ENCODE measurements at regions not wholly inside any gene's neighbourhood (a gene's known extent, or its start where the extent isn't known, plus 50 kb on each side); places are given as distances from the start of the nearest gene placed in this dataset.

GRCh38 chr1:213397638-213398037 lies 346.6 kb downstream of the RPS6KC1 start:
- BruUV-seq (replicated peaks) = no TSS peak
- WGBS, 2 experiments (ENCODE audit: extremely low coverage in 2 of 2, insufficient read length in 1 of 2) = 83% methylated on average over 3 of the region's 7 CpGs; no CpG with 5 or more reads in 1 of the 2 experiments
- no peak for TF ChIP-seq NFE2L2 (IDR thresholded peaks at IDR 0.05; ENCODE audit: low read depth, low read length)
- TF ChIP-seq, protein P1, sequence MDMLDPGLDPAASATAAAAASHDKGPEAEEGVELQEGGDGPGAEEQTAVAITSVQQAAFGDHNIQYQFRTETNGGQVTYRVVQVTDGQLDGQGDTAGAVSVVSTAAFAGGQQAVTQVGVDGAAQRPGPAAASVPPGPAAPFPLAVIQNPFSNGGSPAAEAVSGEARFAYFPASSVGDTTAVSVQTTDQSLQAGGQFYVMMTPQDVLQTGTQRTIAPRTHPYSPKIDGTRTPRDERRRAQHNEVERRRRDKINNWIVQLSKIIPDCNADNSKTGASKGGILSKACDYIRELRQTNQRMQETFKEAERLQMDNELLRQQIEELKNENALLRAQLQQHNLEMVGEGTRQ (IDR thresholded peaks at IDR 0.05; ENCODE audit: low read depth, low read length) = no peak
- no peak for TF ChIP-seq BHLHE40 (IDR thresholded peaks at IDR 0.05; ENCODE audit: low read depth, low read length)
- TF ChIP-seq MAFK (IDR thresholded peaks at IDR 0.05; ENCODE audit: low read depth, low read length) = no peak
- no peak for TF ChIP-seq RFX5 (IDR thresholded peaks at IDR 0.05; ENCODE audit: low read depth, low read length)
- TF ChIP-seq MXI1 (IDR thresholded peaks at IDR 0.05; ENCODE audit: borderline replicate concordance, low read depth, low read length) = no peak
- TF ChIP-seq, protein P2, sequence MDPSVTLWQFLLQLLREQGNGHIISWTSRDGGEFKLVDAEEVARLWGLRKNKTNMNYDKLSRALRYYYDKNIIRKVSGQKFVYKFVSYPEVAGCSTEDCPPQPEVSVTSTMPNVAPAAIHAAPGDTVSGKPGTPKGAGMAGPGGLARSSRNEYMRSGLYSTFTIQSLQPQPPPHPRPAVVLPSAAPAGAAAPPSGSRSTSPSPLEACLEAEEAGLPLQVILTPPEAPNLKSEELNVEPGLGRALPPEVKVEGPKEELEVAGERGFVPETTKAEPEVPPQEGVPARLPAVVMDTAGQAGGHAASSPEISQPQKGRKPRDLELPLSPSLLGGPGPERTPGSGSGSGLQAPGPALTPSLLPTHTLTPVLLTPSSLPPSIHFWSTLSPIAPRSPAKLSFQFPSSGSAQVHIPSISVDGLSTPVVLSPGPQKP (IDR thresholded peaks at IDR 0.05; ENCODE audit: borderline replicate concordance, low read depth, low read length) = no peak
- no peak for TF ChIP-seq CHD1 (IDR thresholded peaks at IDR 0.05; ENCODE audit: low read depth, low read length)
- no peak for TF ChIP-seq SMC3 (IDR thresholded peaks at IDR 0.05; ENCODE audit: low read depth, low read length)
- no peak for TF ChIP-seq MAZ (IDR thresholded peaks at IDR 0.05; ENCODE audit: borderline replicate concordance, low read depth, low read length)
- TF ChIP-seq, protein P3, sequence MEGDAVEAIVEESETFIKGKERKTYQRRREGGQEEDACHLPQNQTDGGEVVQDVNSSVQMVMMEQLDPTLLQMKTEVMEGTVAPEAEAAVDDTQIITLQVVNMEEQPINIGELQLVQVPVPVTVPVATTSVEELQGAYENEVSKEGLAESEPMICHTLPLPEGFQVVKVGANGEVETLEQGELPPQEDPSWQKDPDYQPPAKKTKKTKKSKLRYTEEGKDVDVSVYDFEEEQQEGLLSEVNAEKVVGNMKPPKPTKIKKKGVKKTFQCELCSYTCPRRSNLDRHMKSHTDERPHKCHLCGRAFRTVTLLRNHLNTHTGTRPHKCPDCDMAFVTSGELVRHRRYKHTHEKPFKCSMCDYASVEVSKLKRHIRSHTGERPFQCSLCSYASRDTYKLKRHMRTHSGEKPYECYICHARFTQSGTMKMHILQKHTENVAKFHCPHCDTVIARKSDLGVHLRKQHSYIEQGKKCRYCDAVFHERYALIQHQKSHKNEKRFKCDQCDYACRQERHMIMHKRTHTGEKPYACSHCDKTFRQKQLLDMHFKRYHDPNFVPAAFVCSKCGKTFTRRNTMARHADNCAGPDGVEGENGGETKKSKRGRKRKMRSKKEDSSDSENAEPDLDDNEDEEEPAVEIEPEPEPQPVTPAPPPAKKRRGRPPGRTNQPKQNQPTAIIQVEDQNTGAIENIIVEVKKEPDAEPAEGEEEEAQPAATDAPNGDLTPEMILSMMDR (conservative IDR thresholded peaks at IDR 0.05; ENCODE audit: low read depth, low read length) = no peak
- TF ChIP-seq CEBPB (IDR thresholded peaks at IDR 0.05; ENCODE audit: low read depth, low read length) = no peak
- no peak for TF ChIP-seq RAD21 (IDR thresholded peaks at IDR 0.05; ENCODE audit: low read length)
- dilution Hi-C loops (cut with HindIII; ENCODE audit: low sequenced_read_pairs, unreplicated experiment) = no loop called here
- Histone ChIP-seq H3K14ac (replicated peaks; ENCODE audit: low read depth, low read length) (no peak overlapping the region), H3K27me3 (ENCODE audit: control insufficient read depth, insufficient read depth, low read length) (no peaks in the 10 kb centered on the region), H4K20me1 (ENCODE audit: insufficient read depth, low read length) (no peaks in the 10 kb centered on the region), H3K56ac (ENCODE audit: extremely low read depth, insufficient read depth, low read length) (no peak overlapping the region), H2AK5ac (ENCODE audit: low read depth, low read length) (no peak overlapping the region), H4K8ac (ENCODE audit: low read depth in 2 of 2, low read length in 2 of 2) (no peak overlapping the region), H3K4ac (ENCODE audit: low read depth, low read length) (no peak overlapping the region), H3K4me1 (ENCODE audit: control insufficient read depth, insufficient read depth, low read length) (no peaks in the 10 kb centered on the region), H3K9me3 (ENCODE audit: control insufficient read depth, insufficient read depth, low read length) (peaks cover 3% of the 10 kb centered on the region; the same call in 1 of the 2 replicates), H2AK9ac (replicated peaks; ENCODE audit: low read depth, low read length, poor library complexity) (no peak overlapping the region), H2BK120ac (ENCODE audit: low read depth, low read length) (no peak overlapping the region), H3K27ac (ENCODE audit: insufficient read depth, low read length) (no peak overlapping the region), H2BK15ac (ENCODE audit: low read depth, low read length) (no peak overlapping the region), H3K4me2 (ENCODE audit: low read depth, low read length) (no peak overlapping the region), H4K91ac (ENCODE audit: insufficient read depth, low read depth, low read length) (no peak overlapping the region), H2BK5ac (ENCODE audit: low read depth, low read length, poor library complexity, severe bottlenecking) (no peak overlapping the region), H3K18ac (ENCODE audit: low read depth, low read length) (no peak overlapping the region), H2BK20ac (ENCODE audit: low read depth, low read length) (no peak overlapping the region), H3K79me1 (ENCODE audit: low read depth in 1 of 2, low read length in 2 of 2) (no peaks in the 10 kb centered on the region), H4K5ac (ENCODE audit: low read depth, low read length) (no peak overlapping the region), H3K9ac (ENCODE audit: low read depth, low read length) (no peak overlapping the region), H2AFZ (replicated peaks; ENCODE audit: low read length, poor library complexity) (no peak overlapping the region), H3K4me3 (ENCODE audit: insufficient read depth, low read depth, low read length) (no peak overlapping the region), H3K9me1 (ENCODE audit: insufficient read depth, low read length) (no peaks in the 10 kb centered on the region), H3K23ac (ENCODE audit: low read depth, low read length) (no peak overlapping the region), H3K36me3 (ENCODE audit: control insufficient read depth, insufficient read depth, low read length) (no peaks in the 10 kb centered on the region)
- intact Hi-C loops (cut with micrococcal nuclease) = no loop called here
- in situ Hi-C loops (cut with MboI; ENCODE audit: low sequenced_read_pairs) = no loop called here
- DNase-seq (no peak), ATAC-seq (ENCODE audit: low read depth) (no peak)
- POLR2A ChIA-PET (ENCODE audit: unreplicated experiment) = no interaction called here
- CTCF ChIA-PET = no interaction called here

All from IMR-90 (cell line).